GM18499 (cell line): ENCODE measurements at regions not wholly inside any gene's neighbourhood (a gene's known extent, or its start where the extent isn't known, plus 50 kb on each side); places are given as distances from the start of the nearest gene placed in this dataset.

Source experiments
- ATAC-seq: cut with Tn5 transposase; IDR thresholded peaks from one replicate; pipeline ENCODE4 v1.9.1; 2021; ENCODE audit warnings: moderate number of reproducible peaks; ENCODE audit not compliant: insufficient read depth, unreplicated experiment

GRCh38 chr9:13725516-13725915 lies 446.0 kb upstream of the MPDZ start:
- no peak for ATAC-seq

DNA sequence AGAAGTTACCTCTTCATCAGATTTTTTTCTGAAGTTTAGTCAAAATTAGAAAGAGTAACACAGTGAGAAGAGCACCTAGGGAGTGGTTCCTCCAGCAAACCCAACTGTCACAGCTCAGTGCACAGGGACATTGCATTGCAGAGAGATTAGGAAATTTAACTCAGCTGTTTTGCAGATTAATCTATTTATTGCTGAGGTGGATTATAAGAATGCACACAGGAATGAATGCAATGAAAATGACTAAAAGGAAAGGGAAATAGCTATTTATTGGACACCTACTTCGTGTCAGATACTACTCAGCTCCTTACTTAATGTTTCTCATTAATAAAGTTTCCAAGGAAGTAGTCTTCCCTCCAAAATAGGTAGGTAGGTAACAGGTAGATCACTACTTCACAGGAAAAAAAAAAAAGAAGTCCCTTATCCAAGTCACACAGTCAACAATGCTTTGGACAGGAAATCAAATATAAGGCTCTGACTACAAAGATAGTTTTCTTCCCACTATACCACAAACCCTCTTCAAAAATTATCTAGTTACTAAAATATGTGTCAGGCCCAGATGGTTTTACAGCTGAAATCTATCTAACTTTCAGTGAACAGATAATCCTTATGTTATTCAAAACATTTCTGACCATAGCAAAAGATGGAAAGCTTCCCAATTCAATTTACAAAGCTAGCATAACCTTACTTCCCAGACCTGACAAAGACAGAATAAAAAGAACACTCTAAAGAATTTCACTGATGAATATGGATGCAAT lies 442.2 kb upstream of the MPDZ start:
- no peak for ATAC-seq

- ATAC-seq: no peak
Measured at GRCh38 chr9:13719981-13720676, 440.6 kb upstream of the MPDZ start.

DNA sequence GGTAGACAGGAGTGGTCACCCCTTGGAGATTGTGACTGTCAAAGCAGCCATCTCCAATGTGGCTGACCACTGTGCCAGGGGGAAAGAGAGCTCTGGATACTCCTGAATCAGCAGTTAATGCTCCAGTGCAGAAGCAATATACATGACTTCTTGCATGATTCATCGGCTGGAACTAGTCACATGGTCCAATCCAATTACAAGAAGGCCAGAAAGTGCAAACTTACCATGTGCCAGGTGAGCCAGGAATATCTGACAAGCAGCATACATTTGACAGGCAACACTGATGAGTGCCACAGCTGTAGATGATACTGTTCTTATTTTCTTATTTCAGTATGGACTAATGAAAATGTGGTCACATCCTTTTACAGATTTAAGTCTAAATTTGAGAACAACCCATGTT lies 440.0 kb upstream of the MPDZ start:
- ATAC-seq: no peak

DNA sequence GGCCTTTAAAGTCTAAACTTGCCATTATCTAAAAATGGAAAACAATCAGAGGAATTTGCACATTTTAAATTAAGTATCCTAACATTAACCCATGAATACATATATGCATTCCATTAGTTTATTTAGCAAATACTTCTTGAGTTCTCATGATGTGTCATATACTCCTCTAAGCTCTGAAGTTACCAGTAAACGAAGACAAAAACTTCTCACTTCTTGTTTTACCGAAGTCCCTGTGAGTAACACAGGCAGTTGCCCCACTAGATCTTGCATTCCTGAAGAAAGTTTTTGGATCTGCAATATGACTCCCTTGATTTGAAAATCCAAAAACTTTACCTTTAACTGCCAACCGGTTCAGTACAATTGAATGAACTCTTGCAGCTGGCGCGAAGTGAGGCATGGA lies 439.0 kb upstream of the MPDZ start:
- ATAC-seq: no peak

DNA sequence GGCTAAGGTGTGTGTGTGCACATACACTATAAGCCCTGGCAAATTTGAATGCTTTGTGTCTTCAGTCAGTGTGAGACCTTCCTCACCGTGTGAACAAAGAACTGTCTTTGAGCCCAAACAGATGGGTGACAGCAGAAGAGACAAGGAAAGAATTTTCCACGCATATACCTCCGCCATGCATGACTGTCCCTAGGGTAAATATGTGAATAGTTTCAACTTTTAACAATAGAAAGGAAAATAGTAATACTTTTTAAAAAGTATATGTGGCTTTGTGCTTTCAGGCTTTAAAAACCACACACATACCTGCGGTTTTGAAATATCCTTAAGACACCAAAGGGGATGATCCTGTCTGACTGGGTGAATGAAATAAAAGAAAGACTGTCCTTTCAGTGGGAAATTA lies 438.6 kb upstream of the MPDZ start:
- ATAC-seq: no peak

- ATAC-seq: no peak
Measured at GRCh38 chr9:13717322-13718054, 438.0 kb upstream of the MPDZ start.

- ATAC-seq: no peak
Measured at GRCh38 chr9:13716601-13717321, 437.3 kb upstream of the MPDZ start.

DNA sequence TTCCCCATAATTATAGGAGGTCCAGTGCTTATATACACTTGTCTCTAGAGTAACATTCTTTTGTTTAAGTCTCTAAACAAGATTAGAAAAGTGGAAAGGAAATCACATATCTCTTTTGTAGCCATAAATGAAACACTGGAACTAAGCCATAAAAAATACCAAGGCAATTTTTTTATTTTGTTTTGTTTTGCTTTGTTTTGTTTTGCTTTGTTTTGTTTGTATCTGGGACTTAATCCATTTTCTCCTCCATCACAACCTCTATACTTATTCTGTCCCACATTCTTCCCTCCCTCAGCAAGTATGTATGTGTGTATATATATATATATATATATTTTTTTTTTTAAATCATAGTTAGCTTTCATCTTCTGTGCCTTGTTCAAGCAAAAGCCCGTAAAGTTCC lies 436.6 kb upstream of the MPDZ start:
- ATAC-seq: no peak

GRCh38 chr9:13715430-13715829 lies 435.9 kb upstream of the MPDZ start:
- ATAC-seq: no peak

GRCh38 chr9:13707612-13708576 lies 428.4 kb upstream of the MPDZ start:
- ATAC-seq: no peak

- ATAC-seq: no peak
Measured at GRCh38 chr9:13705918-13706317, 426.4 kb upstream of the MPDZ start.

DNA sequence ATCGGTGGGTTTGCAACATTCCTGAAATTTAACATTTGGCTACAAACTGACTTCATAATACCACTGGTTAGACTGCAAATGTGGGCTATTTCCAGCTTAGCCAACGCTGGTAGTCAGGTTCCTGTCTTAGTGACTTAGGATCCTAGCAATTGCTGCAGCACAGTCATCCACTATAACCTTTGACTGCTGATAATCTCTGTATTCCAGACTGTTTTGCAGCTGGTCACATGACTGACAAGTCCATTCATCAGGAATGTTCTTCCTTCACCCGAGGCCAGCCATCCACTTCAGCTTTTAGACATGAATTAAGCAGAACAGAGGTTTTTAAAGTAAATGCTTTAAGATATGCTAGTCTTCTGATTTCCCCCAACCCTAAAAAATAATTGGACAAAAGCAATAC lies 425.9 kb upstream of the MPDZ start:
- ATAC-seq: no peak

DNA sequence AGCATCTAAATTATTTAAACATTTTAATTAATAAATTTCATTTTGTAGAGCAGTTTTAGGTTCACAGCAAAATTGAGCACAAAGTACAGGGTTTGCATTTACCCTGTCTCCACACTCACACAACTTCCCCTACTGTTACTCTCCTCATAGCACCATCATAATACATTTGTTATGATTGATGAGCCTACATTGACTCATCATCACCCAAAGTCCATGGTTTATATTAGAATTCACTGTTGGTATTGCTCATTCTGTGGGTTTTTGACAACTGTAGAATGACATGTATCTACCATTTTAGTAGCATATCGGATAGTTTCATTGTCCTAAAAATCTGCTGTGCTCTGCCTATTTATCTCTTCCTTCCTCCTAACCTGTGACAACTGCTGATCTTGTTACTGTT lies 411.1 kb upstream of the MPDZ start:
- no peak for ATAC-seq

- ATAC-seq: no peak
Measured at GRCh38 chr9:13689925-13690324, 410.4 kb upstream of the MPDZ start.

GRCh38 chr9:13688990-13689600 lies 409.6 kb upstream of the MPDZ start:
- ATAC-seq: no peak

GRCh38 chr9:13688223-13688989 lies 408.9 kb upstream of the MPDZ start:
- no peak for ATAC-seq

DNA sequence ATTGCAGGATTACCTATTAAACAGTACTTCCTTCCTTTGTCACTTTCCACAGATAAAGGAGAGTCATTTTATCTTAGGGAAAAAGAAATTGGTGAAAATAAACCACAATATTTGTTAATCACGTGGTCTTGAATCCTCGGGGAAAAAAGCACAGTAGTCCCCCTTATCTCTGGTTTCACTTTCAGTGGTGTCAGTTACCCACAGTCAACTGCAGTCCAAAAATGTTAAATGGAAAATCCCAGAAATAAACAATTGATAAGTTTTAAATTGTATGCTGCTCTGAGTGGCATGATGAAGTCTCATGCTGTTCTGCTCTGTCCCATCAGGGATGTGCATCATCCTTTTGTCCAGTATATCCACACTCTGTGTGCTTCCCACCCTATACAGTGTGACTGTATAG lies 405.2 kb upstream of the MPDZ start:
- no peak for ATAC-seq
